Trophoblast cell (in vitro differentiated cells and primary cell): ENCODE measurements at regions not wholly inside any gene's neighbourhood (a gene's known extent, or its start where the extent isn't known, plus 50 kb on each side); places are given as distances from the start of the nearest gene placed in this dataset.

Experiments
- DNase-seq, 2 donors: peaks; one replicate each; pipeline ENCODE4 v3.0.0-alpha.2; 2016
- H2AFZ ChIP-seq: 2 replicates; pipeline ENCODE4 v1.6.1; 2013; ENCODE audit warnings: low read length, moderate library complexity, mild to moderate bottlenecking; ENCODE audit not compliant: insufficient read depth, poor library complexity
- H2AK5ac ChIP-seq: 2 replicates; pipeline ENCODE4 v1.6.1; 2013; ENCODE audit warnings: mild to moderate bottlenecking, low read length
- H2BK120ac ChIP-seq: 2 replicates; pipeline ENCODE4 v1.6.1; 2013; ENCODE audit warnings: low read length, mild to moderate bottlenecking, moderate library complexity; ENCODE audit not compliant: insufficient read depth, poor library complexity
- H2BK12ac ChIP-seq: 2 replicates; pipeline ENCODE4 v1.6.1; 2013; ENCODE audit warnings: mild to moderate bottlenecking, low read length, moderate library complexity
- H2BK5ac ChIP-seq: 2 replicates; pipeline ENCODE4 v1.6.1; 2013; ENCODE audit warnings: low read length, low read depth, moderate library complexity, mild to moderate bottlenecking; ENCODE audit not compliant: poor library complexity
- H3K14ac ChIP-seq: 2 replicates; pipeline ENCODE4 v1.6.1; 2013; ENCODE audit warnings: mild to moderate bottlenecking, low read length
- H3K18ac ChIP-seq: 2 replicates; pipeline ENCODE4 v1.6.1; 2013; ENCODE audit warnings: mild to moderate bottlenecking, low read length
- H3K23ac ChIP-seq: 2 replicates; pipeline ENCODE4 v1.6.1; 2013; ENCODE audit warnings: low read length
- H3K27ac ChIP-seq: 2 replicates; pipeline ENCODE4 v1.5.1; 2013; ENCODE audit warnings: low read depth, mild to moderate bottlenecking, inconsistent platforms, low read length, moderate library complexity
- H3K27me3 ChIP-seq: 2 replicates; pipeline ENCODE4 v1.6.1; 2013; ENCODE audit warnings: inconsistent platforms, mild to moderate bottlenecking, low read length, moderate library complexity; ENCODE audit not compliant: insufficient read depth
- H3K36me3 ChIP-seq, 2 experiments: 1 replicate in 1 of 2; 2 replicates in 1 of 2; pipeline ENCODE4 v1.6.1; 2013; ENCODE audit warnings: low read length in 2 of 2, mild to moderate bottlenecking in 2 of 2, moderate library complexity in 1 of 2; ENCODE audit not compliant: insufficient read depth in 2 of 2, control insufficient read depth in 1 of 2
- H3K4ac ChIP-seq: 2 replicates; pipeline ENCODE4 v1.6.1; 2013; ENCODE audit warnings: low read depth, mild to moderate bottlenecking, low read length, moderate library complexity
- H3K4me1 ChIP-seq, 2 experiments: 1 replicate in 1 of 2; 2 replicates in 1 of 2; pipeline ENCODE4 v1.6.1; 2013; ENCODE audit warnings: low read length in 2 of 2, mild to moderate bottlenecking in 2 of 2, moderate library complexity in 1 of 2; ENCODE audit not compliant: insufficient read depth in 2 of 2, control insufficient read depth in 1 of 2
- H3K4me2 ChIP-seq: 2 replicates; pipeline ENCODE4 v1.6.1; 2013; ENCODE audit warnings: inconsistent platforms, mild to moderate bottlenecking, low read length, moderate library complexity
- H3K4me3 ChIP-seq: 2 replicates; pipeline ENCODE4 v1.5.1; 2013; ENCODE audit warnings: mild to moderate bottlenecking, low read depth, low read length, inconsistent platforms
- H3K79me1 ChIP-seq: one replicate; pipeline ENCODE4 v1.6.1; 2013; ENCODE audit warnings: low read length
- H3K79me2 ChIP-seq: 2 replicates; pipeline ENCODE4 v1.6.1; 2013; ENCODE audit warnings: low read length, mild to moderate bottlenecking; ENCODE audit not compliant: control insufficient read depth, insufficient read depth, poor library complexity
- H3K9ac ChIP-seq: 2 replicates; pipeline ENCODE4 v1.6.1; 2013; ENCODE audit warnings: mild to moderate bottlenecking, low read length
- H3K9me3 ChIP-seq: 2 replicates; pipeline ENCODE4 v1.6.1; 2013; ENCODE audit warnings: low read depth, mild to moderate bottlenecking, control low read depth, inconsistent platforms, low read length; ENCODE audit not compliant: insufficient read depth
- H4K12ac ChIP-seq: 2 replicates; pipeline ENCODE4 v1.6.1; 2013; ENCODE audit warnings: low read depth, mild to moderate bottlenecking, low read length, moderate library complexity
- H4K8ac ChIP-seq: 2 replicates; pipeline ENCODE4 v1.6.1; 2013; ENCODE audit warnings: low read depth, mild to moderate bottlenecking, low read length, moderate library complexity
- H4K91ac ChIP-seq: one replicate; pipeline ENCODE4 v1.6.1; 2013; ENCODE audit warnings: low read depth, mild to moderate bottlenecking, low read length, moderate library complexity
- WGBS: extraction: QIAGEN DNeasy Blood & Tissue Kit; methylation state at CpG from one replicate; pipeline ENCODE4 v1.1.7; 2013; ENCODE audit warnings: missing lambda C conversion rate; ENCODE audit not compliant: insufficient read length, insufficient coverage; ENCODE audit errors: extremely low coverage; 5-methylcytosine and 5-hydroxymethylcytosine counted together

DNA sequence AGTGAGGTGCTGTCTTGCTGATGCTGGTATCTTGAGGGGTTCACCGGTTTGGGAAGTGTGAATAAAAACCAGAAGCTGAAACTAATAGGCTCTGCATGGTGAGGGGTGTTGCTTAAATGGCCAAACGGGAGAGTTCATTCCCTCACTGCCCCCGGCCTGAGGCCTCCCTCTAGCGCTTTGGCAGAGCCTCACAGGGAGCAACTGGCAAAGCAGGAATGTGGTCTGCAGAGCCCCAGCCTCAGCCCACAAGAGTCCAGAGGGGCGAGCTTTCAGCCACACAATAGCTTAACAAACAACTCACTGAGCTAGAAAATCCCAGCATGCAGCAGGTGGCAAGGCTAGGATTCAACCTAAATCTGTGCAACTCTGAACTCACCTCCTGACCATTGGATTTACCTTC lies 234.8 kb downstream of the MED10 start:
- Histone ChIP-seq H3K18ac (no peak overlapping the region), H3K4ac (no peak overlapping the region), H3K36me3 (no peaks in the 10 kb centered on the region), H2BK12ac (no peak overlapping the region), H3K9me3 (no peaks in the 10 kb centered on the region), H3K23ac (no peak overlapping the region), H3K4me1 (no peaks in the 10 kb centered on the region), H2BK120ac (no peak overlapping the region), H2AK5ac (no peak overlapping the region), H3K27me3 (no peaks in the 10 kb centered on the region), H4K8ac (no peak overlapping the region), H3K14ac (no peak overlapping the region), H2AFZ (no peak overlapping the region), H2BK5ac (no peak overlapping the region), H4K12ac (no peak overlapping the region), H3K4me2 (no peak overlapping the region), H3K79me2 (no peaks in the 10 kb centered on the region), H4K91ac (no peak overlapping the region), H3K27ac (no peak overlapping the region), H3K4me3 (no peak overlapping the region), H3K79me1 (no peaks in the 10 kb centered on the region), H3K9ac (no peak overlapping the region)
- no CpG with 5 or more reads among the region's 5 CpGs for WGBS
- no peak for DNase-seq

GRCh38 chr5:6142353-6142752 lies 236.0 kb downstream of the MED10 start:
- no peak overlapping the region for H2BK120ac ChIP-seq
- H2BK5ac ChIP-seq, result no peak overlapping the region
- no peaks in the 10 kb centered on the region for H3K9me3 ChIP-seq
- no peak overlapping the region for H4K91ac ChIP-seq
- H3K18ac ChIP-seq, result no peak overlapping the region
- H3K79me1 ChIP-seq, result no peaks in the 10 kb centered on the region
- H3K23ac ChIP-seq, result no peak overlapping the region
- no peak overlapping the region for H2AK5ac ChIP-seq
- H4K12ac ChIP-seq, result no peak overlapping the region
- H3K79me2 ChIP-seq, result no peaks in the 10 kb centered on the region
- DNase-seq, result no peak
- no peaks in the 10 kb centered on the region for H3K36me3 ChIP-seq
- no CpG with 5 or more reads among the region's 5 CpGs for WGBS
- H3K14ac ChIP-seq, result no peak overlapping the region
- no peak overlapping the region for H3K9ac ChIP-seq
- no peak overlapping the region for H3K4me2 ChIP-seq
- no peak overlapping the region for H4K8ac ChIP-seq
- H3K27ac ChIP-seq, result no peak overlapping the region
- no peaks in the 10 kb centered on the region for H3K4me1 ChIP-seq
- H3K4ac ChIP-seq, result no peak overlapping the region
- no peaks in the 10 kb centered on the region for H3K27me3 ChIP-seq
- H2AFZ ChIP-seq, result no peak overlapping the region
- no peak overlapping the region for H2BK12ac ChIP-seq
- no peak overlapping the region for H3K4me3 ChIP-seq

- Histone ChIP-seq H3K14ac (no peak overlapping the region), H3K9me3 (no peaks in the 10 kb centered on the region), H3K36me3 (no peaks in the 10 kb centered on the region), H3K79me1 (no peaks in the 10 kb centered on the region), H2BK120ac (no peak overlapping the region), H3K27me3 (no peaks in the 10 kb centered on the region), H3K23ac (no peak overlapping the region), H3K9ac (no peak overlapping the region), H3K4ac (no peak overlapping the region), H3K18ac (no peak overlapping the region), H4K12ac (no peak overlapping the region), H2BK12ac (no peak overlapping the region), H2AFZ (no peak overlapping the region), H3K27ac (no peak overlapping the region), H2BK5ac (no peak overlapping the region), H2AK5ac (no peak overlapping the region), H3K4me3 (no peak overlapping the region), H4K8ac (no peak overlapping the region), H3K4me2 (no peak overlapping the region), H3K79me2 (no peaks in the 10 kb centered on the region), H4K91ac (no peak overlapping the region), H3K4me1 (no peaks in the 10 kb centered on the region)
- no peak for DNase-seq
- WGBS, result no CpG with 5 or more reads among the region's 5 CpGs
These were observed 238.1 kb downstream of the MED10 start for GRCh38 chr5:6140219-6140618.

DNA sequence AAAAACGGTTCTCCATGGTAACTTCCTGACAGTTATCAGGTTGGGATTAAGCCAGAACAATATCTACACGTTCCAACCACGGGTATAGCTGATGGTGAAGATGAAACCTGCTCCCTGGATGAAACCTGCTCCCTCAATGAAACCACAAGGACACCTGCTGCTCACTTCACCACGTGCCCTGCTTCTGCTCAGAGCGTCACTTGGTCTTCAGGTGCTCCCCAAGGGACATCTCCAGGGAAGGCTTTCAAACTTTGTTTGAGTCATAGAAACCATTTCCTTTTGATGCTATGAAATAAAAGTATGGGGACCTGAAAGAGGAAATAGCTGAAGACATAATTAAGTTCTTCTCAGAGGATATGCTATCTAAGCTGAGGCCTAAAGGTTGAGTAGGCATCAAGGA lies 242.4 kb downstream of the MED10 start:
- Histone ChIP-seq H3K18ac (no peak overlapping the region), H3K23ac (no peak overlapping the region), H2BK120ac (no peak overlapping the region), H3K79me2 (no peaks in the 10 kb centered on the region), H3K14ac (no peak overlapping the region), H4K91ac (no peak overlapping the region), H3K27ac (no peak overlapping the region), H4K8ac (no peak overlapping the region), H3K9me3 (peaks cover 3% of the 10 kb centered on the region), H3K4me2 (no peak overlapping the region), H3K79me1 (no peaks in the 10 kb centered on the region), H2AK5ac (no peak overlapping the region), H3K9ac (no peak overlapping the region), H3K4me3 (no peak overlapping the region), H3K4ac (no peak overlapping the region), H3K4me1 (no peaks in the 10 kb centered on the region), H2AFZ (no peak overlapping the region), H3K36me3 (no peaks in the 10 kb centered on the region), H2BK12ac (no peak overlapping the region), H4K12ac (no peak overlapping the region), H2BK5ac (no peak overlapping the region), H3K27me3 (no peaks in the 10 kb centered on the region)
- no CpG with 5 or more reads among the region's 5 CpGs for whole genome bisulfite sequencing
- DNase-seq, result no peak
